HepG2 (cell line): ENCODE measurements at regions not wholly inside any gene's neighbourhood (a gene's known extent, or its start where the extent isn't known, plus 50 kb on each side); places are given as distances from the start of the nearest gene placed in this dataset.

ENCODE experiments used
- GATAD2A ChIP-seq: IDR thresholded peaks from 2 replicates; pipeline ENCODE4 v1.6.1; 2016
- HIVEP1 ChIP-seq: sonication (generic); formaldehyde crosslinking; IDR thresholded peaks from 2 replicates; pipeline ENCODE4 v1.4.0; 2020; ENCODE audit warnings: mild to moderate bottlenecking, missing genetic modification reagents
- KAT2B ChIP-seq: fragments of 150-350 bp; IDR thresholded peaks from 2 replicates; pipeline ENCODE4 v1.6.1; 2014; ENCODE audit warnings: low read depth, low read length, borderline replicate concordance
- MED13 ChIP-seq: sonication (generic); formaldehyde crosslinking; IDR thresholded peaks from 2 replicates; pipeline ENCODE4 v1.5.0; 2020; ENCODE audit warnings: missing genetic modification reagents
- PAX8 ChIP-seq: sonication (generic); formaldehyde crosslinking; IDR thresholded peaks from 2 replicates; pipeline ENCODE4 v1.8.0; 2022; ENCODE audit warnings: mild to moderate bottlenecking, missing genetic modification reagents, borderline replicate concordance
- PCBP2 ChIP-seq: fragments of 200-400 bp; formaldehyde crosslinking; optimal IDR thresholded peaks from 2 replicates; pipeline ENCODE3; 2018; ENCODE audit warnings: low read length, low read depth; ENCODE audit not compliant: poor library complexity, severe bottlenecking
- RNF2 ChIP-seq: fragments of 450-650 bp; conservative IDR thresholded peaks from 2 replicates; pipeline ENCODE4 v1.6.1; 2016; ENCODE audit warnings: low read depth
- SMAD9 ChIP-seq: sonication (generic); formaldehyde crosslinking; IDR thresholded peaks from 2 replicates; pipeline ENCODE4 v1.5.1; 2020; ENCODE audit warnings: mild to moderate bottlenecking, missing genetic modification reagents
- ZFP37 ChIP-seq: sonication (generic); formaldehyde crosslinking; IDR thresholded peaks from 2 replicates; pipeline ENCODE4 v1.4.0; 2020; ENCODE audit warnings: missing genetic modification reagents, borderline replicate concordance
- ZNF292 ChIP-seq: sonication (generic); formaldehyde crosslinking; IDR thresholded peaks from 2 replicates; pipeline ENCODE4 v1.8.1; 2022; ENCODE audit warnings: mild to moderate bottlenecking, low read depth, missing genetic modification reagents, borderline replicate concordance
- ZNF350 ChIP-seq: sonication (generic); formaldehyde crosslinking; IDR thresholded peaks from 2 replicates; pipeline ENCODE4 v1.4.0; 2020; ENCODE audit warnings: mild to moderate bottlenecking, low read depth, missing genetic modification reagents, borderline replicate concordance
- ZNF550 ChIP-seq: sonication (generic); formaldehyde crosslinking; IDR thresholded peaks from 2 replicates; pipeline ENCODE4 v1.4.0; 2020; ENCODE audit warnings: mild to moderate bottlenecking, missing genetic modification reagents, borderline replicate concordance
- ZNF556 ChIP-seq: sonication (generic); formaldehyde crosslinking; IDR thresholded peaks from 2 replicates; pipeline ENCODE4 v1.4.0; 2020; ENCODE audit warnings: mild to moderate bottlenecking, missing genetic modification reagents, borderline replicate concordance
- ZNF878 ChIP-seq: sonication (generic); formaldehyde crosslinking; IDR thresholded peaks from 2 replicates; pipeline ENCODE4 v1.8.1; 2023; ENCODE audit warnings: mild to moderate bottlenecking, missing genetic modification reagents, moderate library complexity
- ZNF891 ChIP-seq: sonication (generic); formaldehyde crosslinking; IDR thresholded peaks from 2 replicates; pipeline ENCODE4 v1.5.0; 2020; ENCODE audit warnings: mild to moderate bottlenecking, missing genetic modification reagents
- ZSCAN21 ChIP-seq: sonication (generic); formaldehyde crosslinking; IDR thresholded peaks from 2 replicates; pipeline ENCODE4 v1.8.0; 2022; ENCODE audit warnings: mild to moderate bottlenecking, missing genetic modification reagents, moderate library complexity, borderline replicate concordance
- TF ChIP-seq, protein P1 (sequence below): sonication (generic); formaldehyde crosslinking; IDR thresholded peaks from 2 replicates; pipeline ENCODE4 v1.4.0; 2020; ENCODE audit warnings: mild to moderate bottlenecking, missing genetic modification reagents, borderline replicate concordance
- TF ChIP-seq, protein P2 (sequence below): sonication (generic); formaldehyde crosslinking; IDR thresholded peaks from 2 replicates; pipeline ENCODE4 v1.8.1; 2023; ENCODE audit warnings: mild to moderate bottlenecking, moderate library complexity, missing genetic modification reagents
- TF ChIP-seq, protein P3 (sequence below): sonication (generic); formaldehyde crosslinking; IDR thresholded peaks from 2 replicates; pipeline ENCODE4 v1.5.1; 2020; ENCODE audit warnings: missing genetic modification reagents, mild to moderate bottlenecking, borderline replicate concordance
- TF ChIP-seq, protein P4 (sequence below), 2 experiments: sonication (generic) in 1 of 2; formaldehyde crosslinking in 1 of 2; IDR thresholded peaks; 2 replicates each; pipeline versions ENCODE4 v1.4.0 to v1.6.1; 2016 to 2020; ENCODE audit warnings: borderline replicate concordance in 1 of 2, low read depth in 1 of 2, mild to moderate bottlenecking in 1 of 2, missing genetic modification reagents in 1 of 2

DNA sequence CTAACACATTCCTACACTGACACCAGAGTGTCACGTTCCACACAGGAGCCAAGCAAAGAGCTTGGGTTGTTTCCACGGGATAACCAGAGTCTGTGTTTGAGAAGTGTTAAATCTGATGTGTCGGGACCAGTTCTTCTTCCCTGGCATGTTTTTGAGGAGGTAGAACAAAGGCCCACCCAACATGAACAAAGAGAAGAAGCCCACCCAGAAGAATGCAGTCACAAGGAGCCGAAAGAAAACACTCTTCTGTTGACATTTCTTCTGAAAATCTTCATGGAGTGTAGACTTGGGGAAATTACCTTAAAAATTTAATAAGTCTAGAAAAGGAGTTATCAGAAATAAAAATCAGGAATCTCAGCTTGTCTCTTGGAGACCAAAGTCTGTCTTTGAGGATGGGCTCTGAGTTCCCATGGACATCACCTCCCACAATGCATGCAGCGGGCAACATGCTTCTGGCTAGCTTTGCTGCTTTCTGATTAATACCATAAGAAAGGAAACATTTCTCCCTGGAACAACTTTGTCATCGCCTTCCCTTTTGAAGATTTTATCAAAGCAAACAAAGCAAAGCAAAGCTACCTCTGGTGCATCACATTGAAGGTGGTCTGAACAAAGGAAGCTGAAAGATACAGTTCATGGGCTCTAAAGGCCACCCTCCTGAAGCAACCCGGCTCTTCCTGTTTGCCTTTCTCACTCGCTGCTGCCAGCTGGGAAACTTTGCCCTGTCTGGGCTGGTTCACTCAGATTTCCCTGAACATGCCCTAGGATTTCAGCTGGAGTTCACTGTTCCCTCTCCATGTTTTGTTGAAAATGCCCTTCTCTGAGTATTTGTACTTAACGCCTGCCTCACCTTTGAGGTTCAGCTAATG lies 448.1 kb downstream of the KIF16B start (continued):
- TF ChIP-seq, protein P1, sequence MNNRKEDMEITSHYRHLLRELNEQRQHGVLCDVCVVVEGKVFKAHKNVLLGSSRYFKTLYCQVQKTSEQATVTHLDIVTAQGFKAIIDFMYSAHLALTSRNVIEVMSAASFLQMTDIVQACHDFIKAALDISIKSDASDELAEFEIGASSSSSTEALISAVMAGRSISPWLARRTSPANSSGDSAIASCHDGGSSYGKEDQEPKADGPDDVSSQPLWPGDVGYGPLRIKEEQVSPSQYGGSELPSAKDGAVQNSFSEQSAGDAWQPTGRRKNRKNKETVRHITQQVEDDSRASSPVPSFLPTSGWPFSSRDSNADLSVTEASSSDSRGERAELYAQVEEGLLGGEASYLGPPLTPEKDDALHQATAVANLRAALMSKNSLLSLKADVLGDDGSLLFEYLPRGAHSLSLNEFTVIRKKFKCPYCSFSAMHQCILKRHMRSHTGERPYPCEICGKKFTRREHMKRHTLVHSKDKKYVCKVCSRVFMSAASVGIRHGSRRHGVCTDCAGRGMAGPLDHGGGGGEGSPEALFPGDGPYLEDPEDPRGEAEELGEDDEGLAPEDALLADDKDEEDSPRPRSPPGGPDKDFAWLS (CRISPR knock-in tag) = no peak
- TF ChIP-seq ZNF891 (CRISPR knock-in tag) (no peak), ZFP37 (CRISPR knock-in tag) (no peak), HIVEP1 (CRISPR knock-in tag) (no peak), ZNF350 (CRISPR knock-in tag) (no peak), MED13 (CRISPR knock-in tag) (no peak), KAT2B (no peak), ZNF878 (CRISPR knock-in tag) (no peak), ZNF550 (CRISPR knock-in tag) (no peak), ZNF292 (peak; percentile 89; the same call in 1 of the 2 replicates), RNF2 (no peak), PCBP2 (no peak), PAX8 (CRISPR knock-in tag) (no peak), GATAD2A (CRISPR knock-in tag) (peak; percentile 69; the same call in 1 of the 2 replicates), ZSCAN21 (no peak), ZNF556 (CRISPR knock-in tag) (no peak), SMAD9 (CRISPR knock-in tag) (no peak)
- TF ChIP-seq, protein P2, sequence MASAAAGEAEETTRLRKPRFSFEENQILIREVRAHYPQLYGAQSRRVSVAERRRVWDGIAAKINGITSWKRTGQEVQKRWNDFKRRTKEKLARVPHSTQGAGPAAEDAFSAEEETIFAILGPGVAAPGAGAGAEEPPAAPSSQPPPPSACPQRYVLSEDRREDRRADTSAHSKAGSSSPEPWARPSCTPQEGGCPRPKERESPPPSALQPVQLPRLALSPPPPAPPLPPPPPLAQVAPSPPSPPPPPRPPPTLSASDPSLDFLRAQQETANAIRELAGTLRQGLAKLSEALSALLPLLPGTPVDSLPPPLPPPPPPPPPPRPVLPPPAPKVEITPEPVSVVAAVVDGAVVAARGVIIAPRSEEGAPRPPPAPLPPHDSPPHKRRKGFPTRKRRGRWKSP (CRISPR knock-in tag) = no peak
- TF ChIP-seq, protein P3, sequence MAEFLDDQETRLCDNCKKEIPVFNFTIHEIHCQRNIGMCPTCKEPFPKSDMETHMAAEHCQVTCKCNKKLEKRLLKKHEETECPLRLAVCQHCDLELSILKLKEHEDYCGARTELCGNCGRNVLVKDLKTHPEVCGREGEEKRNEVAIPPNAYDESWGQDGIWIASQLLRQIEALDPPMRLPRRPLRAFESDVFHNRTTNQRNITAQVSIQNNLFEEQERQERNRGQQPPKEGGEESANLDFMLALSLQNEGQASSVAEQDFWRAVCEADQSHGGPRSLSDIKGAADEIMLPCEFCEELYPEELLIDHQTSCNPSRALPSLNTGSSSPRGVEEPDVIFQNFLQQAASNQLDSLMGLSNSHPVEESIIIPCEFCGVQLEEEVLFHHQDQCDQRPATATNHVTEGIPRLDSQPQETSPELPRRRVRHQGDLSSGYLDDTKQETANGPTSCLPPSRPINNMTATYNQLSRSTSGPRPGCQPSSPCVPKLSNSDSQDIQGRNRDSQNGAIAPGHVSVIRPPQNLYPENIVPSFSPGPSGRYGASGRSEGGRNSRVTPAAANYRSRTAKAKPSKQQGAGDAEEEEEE (CRISPR knock-in tag) = no peak
- TF ChIP-seq, protein P4, sequence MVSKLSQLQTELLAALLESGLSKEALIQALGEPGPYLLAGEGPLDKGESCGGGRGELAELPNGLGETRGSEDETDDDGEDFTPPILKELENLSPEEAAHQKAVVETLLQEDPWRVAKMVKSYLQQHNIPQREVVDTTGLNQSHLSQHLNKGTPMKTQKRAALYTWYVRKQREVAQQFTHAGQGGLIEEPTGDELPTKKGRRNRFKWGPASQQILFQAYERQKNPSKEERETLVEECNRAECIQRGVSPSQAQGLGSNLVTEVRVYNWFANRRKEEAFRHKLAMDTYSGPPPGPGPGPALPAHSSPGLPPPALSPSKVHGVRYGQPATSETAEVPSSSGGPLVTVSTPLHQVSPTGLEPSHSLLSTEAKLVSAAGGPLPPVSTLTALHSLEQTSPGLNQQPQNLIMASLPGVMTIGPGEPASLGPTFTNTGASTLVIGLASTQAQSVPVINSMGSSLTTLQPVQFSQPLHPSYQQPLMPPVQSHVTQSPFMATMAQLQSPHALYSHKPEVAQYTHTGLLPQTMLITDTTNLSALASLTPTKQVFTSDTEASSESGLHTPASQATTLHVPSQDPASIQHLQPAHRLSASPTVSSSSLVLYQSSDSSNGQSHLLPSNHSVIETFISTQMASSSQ (IDR thresholded peaks at IDR 0.05; ENCODE audit: low read depth) = peak; percentile 42; the same call in 1 of the 2 replicates
- TF ChIP-seq, protein P4 (CRISPR knock-in tag; IDR thresholded peaks at IDR 0.05; ENCODE audit: borderline replicate concordance) = peak; percentile 42; the same call in 1 of the 2 replicates
